Activated naive CD4-positive, alpha-beta T cell treated with anti-CD3 and anti-CD28 coated beads, Interleukin-2, amount 10 ng/mL, durations not matched to agents 7 days and 5 days (primary cell): ENCODE measurements at regions not wholly inside any gene's neighbourhood (a gene's known extent, or its start where the extent isn't known, plus 50 kb on each side); places are given as distances from the start of the nearest gene placed in this dataset.

Experiments
- CTCF ChIA-PET: fragments of 350-600 bp; sonication (Branson Sonifier 250); formaldehyde crosslinking; loops from one replicate; lab custom pipeline; 2021; ENCODE audit warnings: antibody characterized with exemption; lab: Charles Lee
- DNase-seq: peaks from one replicate; pipeline ENCODE4 v3.0.0-alpha.2; 2020
- H3K27ac Mint-ChIP-seq: one replicate; pipeline ENCODE4 v1.8.0; 2021; ENCODE audit warnings: mild to moderate bottlenecking, moderate library complexity, mixed read lengths
- H3K27me3 Mint-ChIP-seq: one replicate; pipeline ENCODE4 v1.8.0; 2021; ENCODE audit warnings: mild to moderate bottlenecking, mixed read lengths
- H3K36me3 Mint-ChIP-seq: one replicate; pipeline ENCODE4 v1.8.0; 2021; ENCODE audit warnings: mixed read lengths
- H3K4me1 Mint-ChIP-seq: one replicate; pipeline ENCODE4 v1.8.0; 2021; ENCODE audit warnings: mixed read lengths
- H3K4me3 Mint-ChIP-seq: one replicate; pipeline ENCODE4 v1.8.0; 2021; ENCODE audit warnings: mild to moderate bottlenecking, moderate library complexity, mixed read lengths
- H3K9me3 Mint-ChIP-seq: one replicate; pipeline ENCODE4 v1.8.0; 2021; ENCODE audit warnings: mixed read lengths

DNA sequence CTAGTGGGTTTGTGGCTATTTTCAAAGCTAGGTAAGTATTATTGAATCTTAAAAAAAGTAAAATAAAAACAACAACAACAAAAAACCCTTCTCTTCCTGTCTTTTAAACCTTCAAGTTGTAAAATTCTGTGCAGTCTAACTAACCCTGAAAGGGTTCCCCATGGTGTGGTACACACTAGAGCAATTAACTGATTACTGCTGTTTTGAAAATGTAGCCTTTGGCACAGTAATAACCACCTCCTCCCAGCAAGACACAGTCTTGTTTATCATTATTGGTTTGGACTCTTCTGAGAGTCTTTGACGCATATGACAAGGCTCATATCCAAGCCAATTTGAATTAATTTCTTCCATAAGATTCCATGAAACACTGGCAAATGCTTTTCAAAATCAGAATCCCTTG lies 2184.6 kb upstream of the PIK3C3 start:
- Mint-ChIP-seq H3K4me1 (no peaks in the 10 kb centered on the region), H3K27me3 (no peaks in the 10 kb centered on the region), H3K36me3 (no peaks in the 10 kb centered on the region), H3K27ac (no peak overlapping the region), H3K4me3 (no peak overlapping the region), H3K9me3 (peaks cover under 1% of the 10 kb centered on the region)
- CTCF ChIA-PET = no interaction called here
- no peak for DNase-seq

DNA sequence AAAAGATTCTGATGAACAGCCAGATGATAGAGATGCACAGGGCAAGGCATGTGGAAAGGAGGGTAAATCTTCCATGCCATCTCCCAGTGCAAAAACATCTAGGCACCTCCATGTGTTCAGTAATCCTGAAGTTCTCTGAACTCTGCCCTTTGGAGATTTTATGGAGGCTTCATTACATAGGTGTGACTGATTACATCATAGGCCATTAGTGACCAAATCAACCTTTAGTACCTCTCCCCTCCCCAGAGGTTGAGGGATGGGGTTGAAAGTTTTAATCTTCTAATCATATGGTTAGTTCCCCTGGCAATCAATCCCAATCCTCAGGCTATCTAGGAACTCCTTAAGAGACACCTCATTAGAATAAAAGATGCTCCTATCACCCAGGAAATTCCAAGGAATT lies 2190.2 kb upstream of the PIK3C3 start:
- H3K4me1 Mint-ChIP-seq = no peaks in the 10 kb centered on the region

DNA sequence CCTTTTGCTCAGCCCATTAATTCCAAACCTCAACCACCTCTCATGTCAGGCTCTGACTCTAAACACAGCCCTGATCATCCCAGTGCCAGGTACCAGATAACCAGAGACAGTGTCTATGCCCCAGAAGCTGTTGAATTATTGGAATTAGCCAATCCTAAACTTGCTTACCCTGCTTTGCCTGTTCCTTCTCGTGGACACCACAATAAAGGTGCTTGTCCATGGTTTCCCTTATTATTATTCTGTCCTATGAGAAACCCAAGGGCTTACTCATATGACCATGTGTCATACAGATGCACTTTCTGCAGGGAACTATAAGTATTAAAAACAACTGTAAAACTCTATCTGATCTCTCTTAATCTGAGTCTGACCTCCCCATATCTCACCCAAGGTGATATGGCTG lies 2193.8 kb upstream of the PIK3C3 start:
- Mint-ChIP-seq H3K27ac (no peak overlapping the region), H3K4me1 (no peaks in the 10 kb centered on the region), H3K27me3 (no peaks in the 10 kb centered on the region), H3K4me3 (no peak overlapping the region), H3K9me3 (peaks cover 2% of the 10 kb centered on the region), H3K36me3 (no peaks in the 10 kb centered on the region)
- CTCF ChIA-PET = no interaction called here
- no peak for DNase-seq

More for the DNA sequence above, 2190.2 kb upstream of the PIK3C3 start:
- no peak for DNase-seq
- H3K9me3 Mint-ChIP-seq = peaks cover 2% of the 10 kb centered on the region
- H3K36me3 Mint-ChIP-seq = no peaks in the 10 kb centered on the region
- H3K4me3 Mint-ChIP-seq = no peak overlapping the region
- CTCF ChIA-PET = no interaction called here
- no peak overlapping the region for H3K27ac Mint-ChIP-seq
- no peaks in the 10 kb centered on the region for H3K27me3 Mint-ChIP-seq

DNA sequence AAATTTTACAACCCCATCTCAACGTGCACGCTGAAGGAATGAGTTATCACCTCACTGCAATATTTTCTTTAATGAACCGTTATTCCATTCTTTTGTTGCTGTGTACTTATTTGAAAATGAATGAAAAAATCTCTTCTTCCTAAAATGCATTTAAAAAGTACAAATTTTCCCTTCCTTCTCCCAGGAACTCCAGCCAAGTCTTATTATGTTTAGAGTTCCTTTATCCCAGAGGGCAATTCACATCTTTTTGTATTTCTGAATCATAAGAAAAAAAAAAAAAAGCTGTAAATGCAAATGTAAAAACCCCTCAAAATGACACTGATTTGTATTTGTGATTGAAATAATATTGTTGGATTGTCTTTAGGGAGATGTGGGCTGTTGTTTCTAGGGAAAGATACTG lies 2194.3 kb upstream of the CELF4 start:
- H3K27me3 Mint-ChIP-seq = no peaks in the 10 kb centered on the region
- no peaks in the 10 kb centered on the region for H3K36me3 Mint-ChIP-seq
- peaks cover 3% of the 10 kb centered on the region for H3K9me3 Mint-ChIP-seq
- CTCF ChIA-PET = no interaction called here
- H3K27ac Mint-ChIP-seq = no peak overlapping the region
- H3K4me1 Mint-ChIP-seq = no peaks in the 10 kb centered on the region
- H3K4me3 Mint-ChIP-seq = no peak overlapping the region
- no peak for DNase-seq

DNA sequence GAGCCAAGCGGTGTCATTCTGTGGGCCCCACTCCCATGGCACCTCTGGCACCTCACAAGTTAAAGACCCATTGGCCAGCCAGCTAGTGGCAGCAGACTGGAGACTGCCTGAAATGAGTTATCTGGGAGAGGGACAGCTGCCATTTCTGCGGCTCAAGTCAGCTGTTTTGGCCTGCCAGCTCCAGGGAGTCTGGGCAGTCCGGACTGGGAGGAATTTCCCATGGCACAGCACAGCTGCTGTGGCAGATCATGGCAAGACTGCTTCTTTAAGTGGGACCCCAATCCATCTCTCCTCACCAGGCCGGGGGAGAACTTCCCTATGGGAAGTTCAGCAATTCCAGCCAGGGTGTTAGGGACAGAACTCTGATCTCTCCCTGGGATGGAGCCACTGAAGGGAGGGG lies 2187.6 kb upstream of the CELF4 start:
- no peaks in the 10 kb centered on the region for H3K27me3 Mint-ChIP-seq
- no peaks in the 10 kb centered on the region for H3K4me1 Mint-ChIP-seq
- H3K4me3 Mint-ChIP-seq = no peak overlapping the region
- H3K9me3 Mint-ChIP-seq = peaks cover 10% of the 10 kb centered on the region
- DNase-seq = no peak
- no peaks in the 10 kb centered on the region for H3K36me3 Mint-ChIP-seq
- CTCF ChIA-PET = no interaction called here
- no peak overlapping the region for H3K27ac Mint-ChIP-seq

DNA sequence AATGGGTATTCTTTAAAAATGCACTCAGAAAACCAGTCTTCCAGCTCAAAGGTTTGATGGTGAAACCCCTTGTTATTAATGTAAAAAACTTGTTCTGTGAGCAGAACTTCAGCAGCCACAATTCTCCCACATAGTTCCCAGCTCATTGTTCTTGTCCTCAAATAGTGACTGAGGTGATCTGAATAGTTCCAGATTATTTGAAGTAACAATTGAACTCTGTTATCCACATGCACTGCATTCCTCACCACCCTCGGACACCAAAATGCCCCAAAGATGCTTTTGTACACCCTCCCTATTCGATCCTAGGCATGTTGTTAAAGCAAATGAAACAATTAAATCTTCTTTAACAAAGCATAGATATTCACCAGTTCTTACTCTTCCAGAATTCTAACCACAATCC lies 2186.8 kb upstream of the CELF4 start:
- H3K4me1 Mint-ChIP-seq = no peaks in the 10 kb centered on the region
- no peaks in the 10 kb centered on the region for H3K27me3 Mint-ChIP-seq
- no peak overlapping the region for H3K4me3 Mint-ChIP-seq
- no peak overlapping the region for H3K27ac Mint-ChIP-seq
- DNase-seq = no peak
- H3K9me3 Mint-ChIP-seq = peaks cover 14% of the 10 kb centered on the region
- CTCF ChIA-PET = no interaction called here
- no peaks in the 10 kb centered on the region for H3K36me3 Mint-ChIP-seq

DNA sequence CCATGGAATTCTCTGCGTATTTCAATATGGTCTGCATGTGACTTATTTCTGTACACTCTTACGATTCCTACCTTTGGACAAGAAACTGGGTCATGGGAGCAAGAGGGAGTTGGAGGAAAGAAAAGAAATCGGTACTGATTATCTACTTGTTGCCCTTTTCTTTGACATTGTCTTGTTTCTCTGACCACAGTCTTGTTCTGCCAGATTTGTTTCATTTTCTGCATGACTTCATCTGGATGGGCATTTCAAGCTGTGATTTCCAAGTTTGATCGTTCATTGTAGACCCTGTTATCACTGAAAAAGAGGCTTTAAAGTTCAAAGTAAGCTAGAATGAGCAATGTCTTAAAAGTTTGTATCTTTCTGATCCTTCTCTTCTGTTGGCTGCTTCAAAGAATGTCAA lies 2186.3 kb upstream of the CELF4 start:
- Mint-ChIP-seq H3K36me3 (no peaks in the 10 kb centered on the region), H3K27me3 (no peaks in the 10 kb centered on the region), H3K4me3 (no peak overlapping the region), H3K9me3 (peaks cover 14% of the 10 kb centered on the region), H3K4me1 (no peaks in the 10 kb centered on the region), H3K27ac (no peak overlapping the region)
- CTCF ChIA-PET = no interaction called here
- DNase-seq = no peak

DNA sequence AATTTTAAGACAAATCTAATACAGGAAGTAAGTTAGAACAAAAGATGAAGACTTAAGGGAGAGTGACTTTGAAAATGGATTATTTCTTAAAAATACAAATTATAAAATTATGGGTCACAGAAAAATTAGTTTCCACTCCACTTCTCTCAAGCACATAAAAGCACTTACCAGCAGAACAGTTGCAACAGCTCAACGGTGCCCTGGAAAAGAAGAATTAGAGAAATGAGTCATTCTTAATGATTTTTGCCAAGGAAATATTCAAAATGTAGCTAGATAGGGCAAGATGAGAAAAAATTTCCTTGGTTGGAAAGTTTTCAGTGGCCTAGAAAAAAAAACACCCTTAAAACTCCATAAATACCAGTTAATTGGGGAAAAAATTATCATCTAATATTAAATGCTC lies 2185.6 kb upstream of the CELF4 start:
- Mint-ChIP-seq H3K27me3 (no peaks in the 10 kb centered on the region), H3K9me3 (peaks cover 15% of the 10 kb centered on the region), H3K36me3 (no peaks in the 10 kb centered on the region), H3K4me3 (no peak overlapping the region), H3K4me1 (no peaks in the 10 kb centered on the region), H3K27ac (no peak overlapping the region)
- CTCF ChIA-PET = no interaction called here
- DNase-seq = no peak

DNA sequence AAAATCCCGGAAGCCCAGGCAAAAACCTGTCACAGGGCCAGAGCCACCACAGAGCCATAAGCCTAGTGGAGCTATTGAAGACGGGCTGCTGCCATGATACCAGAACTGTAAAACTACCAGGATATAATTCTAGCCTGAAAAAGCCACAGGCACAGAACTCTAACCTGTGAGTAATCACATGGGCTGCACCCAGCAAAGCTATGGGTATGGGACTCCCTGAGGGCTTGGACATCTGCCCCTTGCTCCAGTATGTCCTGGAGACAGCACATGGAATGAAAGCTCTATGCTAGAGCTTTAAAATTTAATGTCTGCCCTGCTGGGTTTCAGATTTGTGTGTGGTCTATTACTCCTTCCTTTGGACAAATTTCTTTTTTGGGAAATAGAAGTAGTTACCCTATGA lies 2183.6 kb upstream of the CELF4 start:
- no peak for DNase-seq
- CTCF ChIA-PET = no interaction called here
- H3K4me1 Mint-ChIP-seq = no peaks in the 10 kb centered on the region
- no peak overlapping the region for H3K4me3 Mint-ChIP-seq
- H3K27me3 Mint-ChIP-seq = no peaks in the 10 kb centered on the region
- H3K27ac Mint-ChIP-seq = no peak overlapping the region
- H3K9me3 Mint-ChIP-seq = peaks cover 9% of the 10 kb centered on the region
- no peaks in the 10 kb centered on the region for H3K36me3 Mint-ChIP-seq

DNA sequence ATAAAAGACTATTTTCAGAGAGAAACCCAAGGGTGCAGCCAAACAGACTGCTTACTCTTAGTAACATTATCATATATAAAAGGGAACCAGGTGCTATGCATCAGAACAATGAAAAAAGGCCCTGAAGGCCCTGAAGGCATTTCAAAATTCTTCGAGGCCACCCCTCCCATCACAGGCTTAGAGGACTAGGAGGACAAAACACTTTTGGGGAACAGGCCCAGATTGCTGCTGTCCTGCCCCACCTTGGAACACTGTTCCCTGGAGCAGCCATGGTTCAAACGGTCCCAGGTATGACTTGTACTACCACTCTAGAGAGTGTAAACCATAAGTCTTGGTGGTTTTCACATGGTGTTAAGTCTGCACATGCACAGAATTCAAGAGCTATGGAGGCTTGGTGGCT lies 2183.1 kb upstream of the CELF4 start:
- Mint-ChIP-seq H3K4me1 (no peaks in the 10 kb centered on the region), H3K4me3 (no peak overlapping the region), H3K36me3 (no peaks in the 10 kb centered on the region)

DNA sequence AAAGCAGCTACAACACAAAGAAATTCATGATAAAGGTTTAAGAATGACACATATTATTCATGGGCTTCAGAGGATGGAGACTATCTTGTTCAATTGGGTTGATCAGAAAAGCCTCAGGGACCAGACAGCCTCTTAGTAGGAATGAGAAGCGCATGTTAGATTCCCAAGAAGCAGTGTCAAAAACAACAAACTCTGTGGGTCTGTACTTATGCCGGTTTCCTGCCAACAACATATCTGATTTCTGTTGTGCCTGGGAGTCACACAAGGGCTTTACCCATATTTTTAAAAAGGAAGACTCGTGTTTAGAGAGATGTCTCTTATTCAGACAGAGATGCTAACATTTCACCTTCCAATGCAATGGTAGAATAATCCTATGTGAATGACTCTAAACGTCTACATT lies 2180.6 kb upstream of the CELF4 start:
- Mint-ChIP-seq H3K27ac (no peak overlapping the region), H3K4me1 (no peaks in the 10 kb centered on the region), H3K4me3 (no peak overlapping the region), H3K36me3 (no peaks in the 10 kb centered on the region), H3K27me3 (no peaks in the 10 kb centered on the region), H3K9me3 (peaks cover 6% of the 10 kb centered on the region)
- CTCF ChIA-PET = no interaction called here
- no peak for DNase-seq

More for the DNA sequence above, 2183.1 kb upstream of the CELF4 start:
- CTCF ChIA-PET = no interaction called here
- no peaks in the 10 kb centered on the region for H3K27me3 Mint-ChIP-seq
- H3K9me3 Mint-ChIP-seq = peaks cover 9% of the 10 kb centered on the region
- no peak for DNase-seq
- no peak overlapping the region for H3K27ac Mint-ChIP-seq

DNA sequence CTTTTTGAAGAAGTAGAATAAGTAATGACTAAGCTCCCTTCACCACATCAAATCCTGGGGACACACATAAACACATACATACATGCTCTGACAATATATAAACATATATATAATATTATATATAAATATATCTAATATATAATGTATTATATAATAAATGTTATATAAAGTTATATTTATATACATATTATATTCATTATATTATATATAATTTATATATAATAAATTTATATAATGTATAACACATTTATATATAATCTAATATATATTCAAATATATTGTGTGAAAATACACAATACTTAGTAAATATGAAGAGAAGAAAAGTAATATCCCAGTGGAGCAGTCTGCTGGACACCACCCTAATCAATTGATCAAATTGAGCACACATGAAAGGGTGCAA lies 2177.9 kb upstream of the CELF4 start:
- DNase-seq = no peak
- CTCF ChIA-PET = no interaction called here
- Mint-ChIP-seq H3K4me3 (no peak overlapping the region), H3K27me3 (no peaks in the 10 kb centered on the region), H3K9me3 (peaks cover 6% of the 10 kb centered on the region), H3K36me3 (no peaks in the 10 kb centered on the region), H3K4me1 (no peaks in the 10 kb centered on the region), H3K27ac (no peak overlapping the region)

DNA sequence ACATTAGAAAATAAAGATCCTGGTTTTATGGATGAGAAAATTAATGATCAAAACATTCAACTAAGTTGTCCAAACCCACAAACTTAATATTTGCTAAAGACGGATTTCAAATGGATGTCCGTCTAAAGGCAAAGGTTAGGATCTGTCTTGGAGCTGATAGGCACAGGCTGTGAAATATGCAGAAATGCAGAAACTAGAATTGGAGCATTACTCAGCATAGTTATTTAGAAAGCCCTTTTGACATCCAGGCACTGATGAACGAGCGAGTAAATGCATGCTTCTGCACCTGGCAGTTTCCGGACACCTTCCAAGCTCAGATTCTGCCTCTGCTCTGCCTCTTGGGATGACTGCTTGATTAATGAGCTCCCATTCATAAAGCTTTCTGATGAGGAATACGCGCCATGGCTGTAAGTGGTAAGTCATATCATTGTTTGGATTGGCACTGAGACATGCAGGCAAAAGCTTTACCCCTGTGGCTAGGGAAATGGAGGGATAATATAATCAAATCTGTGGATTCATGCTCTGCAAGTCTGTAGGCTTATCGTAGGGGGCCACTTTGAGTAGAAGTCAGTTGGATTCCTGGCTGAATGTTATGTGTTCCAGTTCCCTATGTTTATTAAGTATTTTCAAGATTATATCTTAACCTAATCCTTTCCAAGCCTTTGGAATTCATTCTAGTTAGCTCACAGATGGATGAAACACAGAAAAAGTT lies 2176.3 kb upstream of the CELF4 start:
- CTCF ChIA-PET = no interaction called here
- Mint-ChIP-seq H3K9me3 (peaks cover 2% of the 10 kb centered on the region), H3K27me3 (no peaks in the 10 kb centered on the region), H3K4me1 (no peaks in the 10 kb centered on the region), H3K27ac (no peak overlapping the region), H3K36me3 (no peaks in the 10 kb centered on the region), H3K4me3 (no peak overlapping the region)
- DNase-seq = no peak

DNA sequence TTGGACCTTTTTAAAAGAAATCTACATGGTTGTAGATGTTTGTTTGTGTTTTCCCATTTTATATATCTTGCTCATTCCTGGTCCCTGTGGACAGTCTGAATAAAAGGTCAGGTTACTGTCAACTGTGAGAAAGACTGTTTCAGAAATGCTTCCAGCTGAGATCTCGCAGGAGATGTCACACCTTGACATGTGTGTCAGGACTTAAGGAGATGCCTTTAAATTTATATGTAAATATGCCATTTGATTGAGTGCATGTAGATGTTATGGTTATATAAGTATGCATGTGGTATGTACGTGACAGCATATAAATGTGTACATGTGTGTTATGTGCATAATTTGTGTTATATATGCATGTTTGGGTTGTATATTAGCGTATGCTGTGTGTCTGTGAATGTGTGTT lies 2172.3 kb upstream of the CELF4 start:
- no peaks in the 10 kb centered on the region for H3K27me3 Mint-ChIP-seq
- no peaks in the 10 kb centered on the region for H3K36me3 Mint-ChIP-seq
- CTCF ChIA-PET = no interaction called here
- no peaks in the 10 kb centered on the region for H3K4me1 Mint-ChIP-seq
- H3K4me3 Mint-ChIP-seq = no peak overlapping the region
- H3K9me3 Mint-ChIP-seq = peaks cover 11% of the 10 kb centered on the region
- no peak for DNase-seq
- H3K27ac Mint-ChIP-seq = no peak overlapping the region

DNA sequence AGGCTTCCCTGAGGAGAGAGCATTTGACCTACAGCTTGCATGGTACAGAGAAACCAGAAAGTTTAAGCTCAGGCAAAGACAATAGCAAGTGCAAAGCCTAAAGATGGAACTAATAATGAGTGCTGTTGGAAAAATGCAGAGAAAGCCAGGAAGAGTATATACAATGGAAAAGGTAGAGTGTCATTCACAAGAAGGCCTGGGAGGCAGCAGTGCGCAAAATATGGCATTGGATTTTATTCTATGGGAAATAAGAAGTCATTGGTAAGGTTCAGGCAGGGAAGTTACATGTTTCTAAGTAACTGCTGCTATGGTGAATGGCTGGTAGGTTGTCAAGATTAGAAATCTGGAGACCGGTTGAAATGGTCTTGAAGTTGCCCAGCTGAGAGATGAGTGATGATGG lies 2167.3 kb upstream of the CELF4 start:
- H3K4me1 Mint-ChIP-seq = no peaks in the 10 kb centered on the region
- H3K4me3 Mint-ChIP-seq = no peak overlapping the region
- no peak overlapping the region for H3K27ac Mint-ChIP-seq
- no peaks in the 10 kb centered on the region for H3K36me3 Mint-ChIP-seq
- H3K27me3 Mint-ChIP-seq = no peaks in the 10 kb centered on the region
- CTCF ChIA-PET = no interaction called here
- DNase-seq = no peak
- peaks cover 13% of the 10 kb centered on the region for H3K9me3 Mint-ChIP-seq

DNA sequence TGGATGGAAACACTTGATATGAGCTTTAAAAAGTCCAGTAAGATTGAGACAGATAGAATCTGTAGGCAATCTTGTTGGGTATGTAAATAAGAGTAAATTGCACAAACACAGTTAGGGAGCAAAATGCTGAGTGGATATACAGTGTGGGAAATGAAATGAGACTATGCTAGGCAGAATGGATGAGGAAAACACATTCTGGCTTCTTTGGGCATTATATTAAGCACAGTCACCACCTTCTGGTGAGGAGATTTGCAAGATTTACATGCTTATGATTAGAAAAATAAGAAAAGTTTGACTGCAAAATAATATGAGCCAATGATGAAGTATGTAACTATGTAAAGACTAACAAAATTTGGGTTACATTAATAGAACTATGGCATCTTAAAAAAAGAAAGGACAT lies 2165.0 kb upstream of the CELF4 start:
- no peak for DNase-seq
- H3K36me3 Mint-ChIP-seq = no peaks in the 10 kb centered on the region
- no peak overlapping the region for H3K4me3 Mint-ChIP-seq
- H3K27me3 Mint-ChIP-seq = no peaks in the 10 kb centered on the region
- H3K4me1 Mint-ChIP-seq = no peaks in the 10 kb centered on the region
- peaks cover 8% of the 10 kb centered on the region for H3K9me3 Mint-ChIP-seq
- CTCF ChIA-PET = no interaction called here
- no peak overlapping the region for H3K27ac Mint-ChIP-seq
